ENCODE measurements at regions not wholly inside any gene's neighbourhood (a gene's known extent, or its start where the extent isn't known, plus 50 kb on each side); places are given as distances from the start of the nearest gene placed in this dataset.

DNA sequence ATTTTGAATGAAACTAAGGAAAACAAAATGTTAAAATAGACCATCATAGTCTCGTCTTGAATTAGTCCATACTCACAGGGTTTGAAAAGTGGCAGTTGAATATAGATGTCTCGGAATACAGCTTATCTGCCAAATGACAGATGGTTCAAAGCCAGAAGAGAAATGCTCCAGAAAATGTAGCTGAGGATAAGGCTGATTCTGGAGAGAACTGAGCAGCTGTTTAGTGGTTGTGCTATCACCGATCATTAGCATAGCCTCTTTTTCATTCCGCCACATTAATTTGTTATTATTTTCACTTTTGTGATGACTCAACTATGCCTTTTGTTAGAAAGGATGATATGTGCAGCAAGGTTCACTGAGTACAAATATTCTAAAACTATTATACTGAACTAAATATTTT, 390.2 kb upstream of the MAN1A1 start:
- H3K9me3 ChIP-seq (ENCODE audit: severe bottlenecking), result no peaks in the 10 kb centered on the region
- H3K36me3 ChIP-seq, result no peaks in the 10 kb centered on the region
- no peak overlapping the region for H3K4me3 ChIP-seq (ENCODE audit: low read depth, low read length)
- no peak for TF ChIP-seq CTCF (IDR thresholded peaks at IDR 0.05; ENCODE audit: low read depth, low read length)
- H3K27me3 ChIP-seq (ENCODE audit: insufficient read depth, low read depth, severe bottlenecking), result no peaks in the 10 kb centered on the region
- H3K27ac ChIP-seq, result no peak overlapping the region
- no peak for DNase-seq

DNA sequence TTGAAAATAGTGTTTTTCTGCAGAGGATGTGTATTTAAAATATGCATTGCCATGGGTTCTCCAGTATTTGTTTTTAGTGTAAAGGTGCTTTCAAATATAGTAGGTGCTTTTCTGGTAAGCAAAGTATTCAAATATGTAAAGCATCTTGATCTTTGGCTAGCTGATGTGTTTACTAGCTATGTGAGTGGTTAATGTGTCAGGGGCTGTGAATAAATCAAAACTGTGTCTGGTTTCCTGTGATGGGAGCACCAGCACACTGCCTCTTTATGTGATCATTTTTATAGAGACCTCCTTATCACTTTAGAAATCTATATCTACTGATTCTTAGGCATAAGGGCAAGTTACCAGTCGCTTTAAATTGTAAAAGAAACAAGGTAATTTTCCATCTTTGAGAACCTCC, 388.9 kb upstream of the MAN1A1 start:
- H3K9me3 ChIP-seq (ENCODE audit: severe bottlenecking), result no peaks in the 10 kb centered on the region
- no peaks in the 10 kb centered on the region for H3K27me3 ChIP-seq (ENCODE audit: insufficient read depth, low read depth, severe bottlenecking)
- H3K27ac ChIP-seq, result no peak overlapping the region
- no peak for DNase-seq
- no peak for TF ChIP-seq CTCF (IDR thresholded peaks at IDR 0.05; ENCODE audit: low read depth, low read length)
- no peaks in the 10 kb centered on the region for H3K36me3 ChIP-seq
- no peak overlapping the region for H3K4me3 ChIP-seq (ENCODE audit: low read depth, low read length)

GRCh38 chr6:119736296-119737021, 386.9 kb upstream of the MAN1A1 start:
- no peak for TF ChIP-seq CTCF (IDR thresholded peaks at IDR 0.05; ENCODE audit: low read depth, low read length)
- Histone ChIP-seq H3K36me3 (no peaks in the 10 kb centered on the region), H3K27me3 (ENCODE audit: insufficient read depth, low read depth, severe bottlenecking) (no peaks in the 10 kb centered on the region), H3K4me3 (ENCODE audit: low read depth, low read length) (no peak overlapping the region), H3K9me3 (ENCODE audit: severe bottlenecking) (no peaks in the 10 kb centered on the region), H3K27ac (no peak overlapping the region)
- no peak for DNase-seq

- no peaks in the 10 kb centered on the region for H3K9me3 ChIP-seq (ENCODE audit: severe bottlenecking)
- DNase-seq, result no peak
Measured at GRCh38 chr6:119735530-119735929, 386.0 kb upstream of the MAN1A1 start.

GRCh38 chr6:119734227-119734626, 384.7 kb upstream of the MAN1A1 start:
- no peaks in the 10 kb centered on the region for H3K36me3 ChIP-seq
- no peak for DNase-seq
- no peak for TF ChIP-seq CTCF (IDR thresholded peaks at IDR 0.05; ENCODE audit: low read depth, low read length)

More at GRCh38 chr6:119735530-119735929, 386.0 kb upstream of the MAN1A1 start:
- no peak overlapping the region for H3K4me3 ChIP-seq (ENCODE audit: low read depth, low read length)
- H3K27ac ChIP-seq, result no peak overlapping the region
- TF ChIP-seq CTCF (IDR thresholded peaks at IDR 0.05; ENCODE audit: low read depth, low read length), result no peak
- H3K27me3 ChIP-seq (ENCODE audit: insufficient read depth, low read depth, severe bottlenecking), result no peaks in the 10 kb centered on the region
- no peaks in the 10 kb centered on the region for H3K36me3 ChIP-seq

DNA sequence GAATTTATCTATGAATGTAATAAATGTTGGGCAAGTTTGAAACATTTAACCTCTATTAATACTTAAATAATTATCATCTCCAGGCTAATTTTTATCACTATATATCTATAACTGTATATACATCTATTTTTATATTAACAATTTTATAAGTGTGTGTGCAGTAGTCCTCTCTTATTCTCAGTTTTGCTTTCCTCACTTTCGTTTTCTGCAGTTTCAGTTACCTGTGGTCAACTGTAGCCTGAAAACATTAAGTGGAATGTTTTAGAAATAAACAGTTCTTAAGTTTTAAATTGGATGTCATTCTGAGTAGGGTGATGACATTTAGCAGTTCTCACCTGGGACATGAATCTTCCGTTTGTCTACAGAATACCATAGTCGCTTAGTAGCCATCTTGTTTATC, 379.4 kb upstream of the MAN1A1 start:
- no peak for TF ChIP-seq CTCF (IDR thresholded peaks at IDR 0.05; ENCODE audit: low read depth, low read length)
- Histone ChIP-seq H3K4me3 (ENCODE audit: low read depth, low read length) (no peak overlapping the region), H3K36me3 (no peaks in the 10 kb centered on the region), H3K27me3 (ENCODE audit: insufficient read depth, low read depth, severe bottlenecking) (no peaks in the 10 kb centered on the region), H3K9me3 (ENCODE audit: severe bottlenecking) (no peaks in the 10 kb centered on the region), H3K27ac (no peak overlapping the region)
- no peak for DNase-seq

More at GRCh38 chr6:119734227-119734626, 384.7 kb upstream of the MAN1A1 start:
- Histone ChIP-seq H3K27me3 (ENCODE audit: insufficient read depth, low read depth, severe bottlenecking) (no peaks in the 10 kb centered on the region), H3K4me3 (ENCODE audit: low read depth, low read length) (no peak overlapping the region), H3K9me3 (ENCODE audit: severe bottlenecking) (no peaks in the 10 kb centered on the region), H3K27ac (no peak overlapping the region)
